ENCODE measurements at regions not wholly inside any gene's neighbourhood (a gene's known extent, or its start where the extent isn't known, plus 50 kb on each side); places are given as distances from the start of the nearest gene placed in this dataset.
A peak's percentile ranks its signal among the peaks of the same experiment; 100 is the strongest.
"Not testable (repeated sequence)": the region's sequence is repeated elsewhere in the genome, so short reads cannot be mapped to it uniquely, and the experiment has no call there.

DNA sequence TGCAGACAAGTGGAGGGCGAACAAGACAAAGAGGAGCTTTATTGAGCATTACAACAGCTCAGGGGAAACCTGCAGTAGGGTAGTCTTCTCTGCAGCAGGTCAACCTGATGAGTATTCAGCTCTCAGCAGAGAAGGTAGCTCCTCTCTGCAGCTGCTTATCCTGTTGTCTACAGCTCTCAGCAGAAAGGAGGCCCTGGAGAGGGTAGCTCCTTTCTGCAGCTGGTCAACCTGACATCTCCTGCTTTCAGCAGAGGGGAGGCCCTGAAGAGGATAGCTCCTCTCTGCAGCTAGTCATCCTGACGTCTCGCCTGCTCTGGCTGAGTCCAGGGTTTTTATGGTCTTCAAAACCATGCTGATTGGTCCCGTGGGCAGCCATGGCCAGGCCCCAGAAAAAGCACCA lies 113.6 kb downstream of the CD24 start:
- ChIA-PET POLR2A (no interaction called here), CTCF (interaction anchor here (1.1 kb wide), 1 partner anchor 16 kb away, joined by 4 read pairs; no protein-coding TSS in a partner anchor)
- DNase-seq = no peak
- ATAC-seq = no peak
- no peak overlapping the region for H3K27ac Mint-ChIP-seq
- no peak overlapping the region for H3K4me3 Mint-ChIP-seq
- peaks cover 7% of the 10 kb centered on the region for H3K27me3 Mint-ChIP-seq
- H3K4me1 Mint-ChIP-seq = no peaks in the 10 kb centered on the region
- no peaks in the 10 kb centered on the region for H3K36me3 Mint-ChIP-seq (ENCODE audit: low read depth)
- H3K9me3 Mint-ChIP-seq (ENCODE audit: low read depth) = peaks cover 6% of the 10 kb centered on the region
- intact Hi-C loops (cut with DNase I, micrococcal nuclease) = no loop called here

DNA sequence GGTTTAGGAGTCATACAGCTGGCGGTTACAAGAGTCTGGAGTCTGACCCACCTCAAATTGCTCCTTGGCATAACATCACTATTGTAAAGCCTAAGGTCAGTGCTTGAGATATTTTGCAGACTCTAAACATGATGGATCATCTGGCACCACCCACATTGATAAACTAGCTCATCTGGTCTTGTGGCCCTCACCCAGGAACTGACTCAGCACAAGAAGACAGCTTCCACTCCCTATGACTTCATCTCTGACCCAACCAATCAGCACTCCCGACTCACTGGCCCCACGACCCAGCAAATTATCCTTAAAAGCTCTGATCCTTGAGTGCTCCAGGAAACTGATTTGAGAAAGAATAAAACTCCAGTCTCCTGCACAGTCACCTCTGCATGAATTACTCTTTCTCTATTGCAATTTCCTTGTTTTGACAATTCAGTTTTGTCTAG lies 115.9 kb downstream of the CD24 start:
- no peaks in the 10 kb centered on the region for H3K36me3 Mint-ChIP-seq (ENCODE audit: low read depth)
- POLR2A ChIA-PET = no interaction called here
- CTCF ChIA-PET = no interaction called here
- peaks cover 6% of the 10 kb centered on the region for H3K9me3 Mint-ChIP-seq (ENCODE audit: low read depth)
- no peaks in the 10 kb centered on the region for H3K4me1 Mint-ChIP-seq
- ATAC-seq = no peak
- H3K27me3 Mint-ChIP-seq = peaks cover 10% of the 10 kb centered on the region
- intact Hi-C loops (cut with DNase I, micrococcal nuclease) = no loop called here
- H3K27ac Mint-ChIP-seq = no peak overlapping the region
- no peak overlapping the region for H3K4me3 Mint-ChIP-seq
- DNase-seq = no peak

GRCh38 chr6:106857771-106858652 lies 116.5 kb downstream of the CD24 start:
- POLR2A ChIA-PET = no interaction called here
- no peaks in the 10 kb centered on the region for H3K36me3 Mint-ChIP-seq (ENCODE audit: low read depth)
- no peak overlapping the region for H3K27ac Mint-ChIP-seq
- H3K27me3 Mint-ChIP-seq = peaks cover 10% of the 10 kb centered on the region
- CTCF ChIA-PET = interaction anchor here (0.8 kb wide), 1 partner anchor 21 kb away, joined by 3 read pairs; no protein-coding TSS in a partner anchor
- no peak overlapping the region for H3K4me3 Mint-ChIP-seq
- intact Hi-C loops (cut with DNase I, micrococcal nuclease) = no loop called here
- ATAC-seq (no peak), DNase-seq (no peak)
- H3K4me1 Mint-ChIP-seq = no peaks in the 10 kb centered on the region
- H3K9me3 Mint-ChIP-seq (ENCODE audit: low read depth) = peaks cover 6% of the 10 kb centered on the region

- H3K27ac Mint-ChIP-seq; DNase-seq; H3K4me1 Mint-ChIP-seq; H3K9me3 Mint-ChIP-seq (ENCODE audit: low read depth); ATAC-seq; H3K36me3 Mint-ChIP-seq (ENCODE audit: low read depth); intact Hi-C loops (cut with DNase I, micrococcal nuclease); H3K4me3 Mint-ChIP-seq; H3K27me3 Mint-ChIP-seq; POLR2A ChIA-PET: not testable (repeated sequence)
- CTCF ChIA-PET = interaction anchor here (0.8 kb wide), 1 partner anchor 20 kb away, joined by 3 read pairs; no protein-coding TSS in a partner anchor
Observed at GRCh38 chr6:106857310-106857709, 117.2 kb downstream of the CD24 start.

GRCh38 chr6:106856227-106856874 lies 118.2 kb downstream of the CD24 start:
- no peaks in the 10 kb centered on the region for H3K36me3 Mint-ChIP-seq (ENCODE audit: low read depth)
- no peak overlapping the region for H3K27ac Mint-ChIP-seq
- intact Hi-C loops (cut with DNase I, micrococcal nuclease) = no loop called here
- peaks cover 6% of the 10 kb centered on the region for H3K27me3 Mint-ChIP-seq
- ATAC-seq = no peak
- DNase-seq = no peak
- no peak overlapping the region for H3K4me3 Mint-ChIP-seq
- ChIA-PET CTCF (no interaction called here), POLR2A (no interaction called here)
- peaks cover 1% of the 10 kb centered on the region for H3K9me3 Mint-ChIP-seq (ENCODE audit: low read depth)
- no peaks in the 10 kb centered on the region for H3K4me1 Mint-ChIP-seq

GRCh38 chr6:106855117-106855516 lies 119.4 kb downstream of the CD24 start:
- no peak overlapping the region for H3K27ac Mint-ChIP-seq
- ATAC-seq (no peak), DNase-seq (no peak)
- H3K9me3 Mint-ChIP-seq (ENCODE audit: low read depth) = no peaks in the 10 kb centered on the region
- intact Hi-C loops (cut with DNase I, micrococcal nuclease) = no loop called here
- H3K4me1 Mint-ChIP-seq = no peaks in the 10 kb centered on the region
- ChIA-PET CTCF (no interaction called here), POLR2A (no interaction called here)
- no peaks in the 10 kb centered on the region for H3K36me3 Mint-ChIP-seq (ENCODE audit: low read depth)
- no peak overlapping the region for H3K4me3 Mint-ChIP-seq
- H3K27me3 Mint-ChIP-seq = peaks cover 7% of the 10 kb centered on the region

DNA sequence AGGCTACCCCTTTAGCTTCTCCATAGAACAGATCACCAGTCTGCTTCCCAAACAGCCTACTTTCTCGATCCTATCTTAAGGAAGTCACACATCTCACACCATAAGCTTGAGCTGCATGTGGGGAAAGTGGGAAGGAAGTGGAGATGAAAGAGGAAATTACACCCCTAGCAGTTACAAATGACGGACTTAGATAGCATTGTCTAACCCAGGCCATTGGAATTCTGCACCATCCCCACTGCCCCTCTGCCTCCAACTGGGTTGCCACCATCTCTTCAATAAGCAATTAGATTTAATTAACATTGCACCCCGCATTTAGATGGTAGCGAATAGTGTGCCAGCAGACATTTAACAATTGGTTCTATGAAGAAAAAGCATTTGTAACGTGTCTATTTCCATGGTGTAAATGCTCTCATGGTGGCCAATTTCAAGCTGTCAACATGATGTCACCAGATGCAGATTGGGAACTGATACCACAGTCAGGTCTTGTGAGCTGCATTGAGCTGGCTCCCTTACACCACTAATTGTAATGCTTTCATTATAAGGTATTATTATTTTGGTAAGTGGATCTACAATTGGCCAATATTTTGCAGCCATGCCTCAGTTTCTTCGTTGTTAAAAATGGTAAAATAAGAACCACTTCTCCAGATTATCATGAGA lies 124.7 kb downstream of the CD24 start:
- intact Hi-C loops (cut with DNase I, micrococcal nuclease) = no loop called here

GRCh38 chr6:106849120-106849519 lies 125.4 kb downstream of the CD24 start:
- CTCF ChIA-PET = interaction anchor here (0.7 to 1.0 kb wide), 3 partner anchors 29 to 70 kb away, joined by 3 read pairs; no protein-coding TSS in a partner anchor

More for the DNA sequence above, 124.7 kb downstream of the CD24 start:
- H3K9me3 Mint-ChIP-seq (ENCODE audit: low read depth) = no peaks in the 10 kb centered on the region
- H3K4me3 Mint-ChIP-seq = no peak overlapping the region
- no peak overlapping the region for H3K27ac Mint-ChIP-seq
- ChIA-PET POLR2A (no interaction called here), CTCF (interaction anchor here (1.0 kb wide), 1 partner anchor 30 kb away, joined by 3 read pairs; no protein-coding TSS in a partner anchor)
- H3K36me3 Mint-ChIP-seq (ENCODE audit: low read depth) = no peaks in the 10 kb centered on the region
- H3K27me3 Mint-ChIP-seq = peaks cover 4% of the 10 kb centered on the region
- H3K4me1 Mint-ChIP-seq = no peaks in the 10 kb centered on the region
- ATAC-seq (no peak), DNase-seq (no peak)

GRCh38 chr6:106847116-106847515 lies 127.4 kb downstream of the CD24 start:
- Mint-ChIP-seq H3K9me3 (ENCODE audit: low read depth) (no peaks in the 10 kb centered on the region), H3K4me3 (no peak overlapping the region), H3K27me3 (peaks cover 18% of the 10 kb centered on the region), H3K36me3 (ENCODE audit: low read depth) (no peaks in the 10 kb centered on the region), H3K4me1 (no peaks in the 10 kb centered on the region), H3K27ac (no peak overlapping the region)
- intact Hi-C loops (cut with DNase I, micrococcal nuclease) = no loop called here
- CTCF ChIA-PET = no interaction called here
- POLR2A ChIA-PET = no interaction called here
- ATAC-seq = no peak
- DNase-seq = no peak

More at GRCh38 chr6:106849120-106849519, 125.4 kb downstream of the CD24 start:
- Mint-ChIP-seq H3K36me3 (ENCODE audit: low read depth) (no peaks in the 10 kb centered on the region), H3K4me1 (no peaks in the 10 kb centered on the region), H3K27ac (no peak overlapping the region), H3K4me3 (no peak overlapping the region), H3K27me3 (peaks cover 4% of the 10 kb centered on the region), H3K9me3 (ENCODE audit: low read depth) (no peaks in the 10 kb centered on the region)
- intact Hi-C loops (cut with DNase I, micrococcal nuclease) = no loop called here
- DNase-seq = no peak
- no peak for ATAC-seq
- POLR2A ChIA-PET = no interaction called here

DNA sequence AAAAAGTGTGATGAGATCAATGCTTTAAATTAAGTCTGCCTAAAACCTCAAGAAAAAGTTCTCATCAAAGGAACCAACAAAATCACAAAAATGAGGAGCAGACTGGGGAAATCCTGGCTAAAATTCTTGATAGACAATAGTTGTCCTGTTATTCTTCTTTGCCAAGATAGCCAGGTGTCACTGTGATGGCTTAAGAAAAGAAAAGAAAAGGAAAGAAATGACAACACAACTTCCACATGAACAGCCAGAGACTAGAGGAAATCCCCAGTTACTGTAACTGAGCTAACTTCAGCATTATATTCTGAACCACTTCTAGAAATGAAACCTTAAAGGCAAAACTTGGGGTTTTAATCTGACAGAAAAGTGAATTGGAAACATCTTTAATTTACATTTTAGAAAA lies 129.6 kb downstream of the CD24 start:
- ChIA-PET CTCF (interaction anchor here (1.2 to 1.4 kb wide), 2 partner anchors 17 to 237 kb away, joined by 4 read pairs; no protein-coding TSS in a partner anchor), POLR2A (no interaction called here)
- ATAC-seq (peak; percentile 33), DNase-seq (no peak)
- H3K27ac Mint-ChIP-seq = no peak overlapping the region
- H3K4me1 Mint-ChIP-seq = no peaks in the 10 kb centered on the region
- no peak overlapping the region for H3K4me3 Mint-ChIP-seq
- H3K9me3 Mint-ChIP-seq (ENCODE audit: low read depth) = no peaks in the 10 kb centered on the region
- no peaks in the 10 kb centered on the region for H3K36me3 Mint-ChIP-seq (ENCODE audit: low read depth)
- intact Hi-C loops (cut with DNase I, micrococcal nuclease) = no loop called here
- H3K27me3 Mint-ChIP-seq = peaks cover 23% of the 10 kb centered on the region

- H3K4me1 Mint-ChIP-seq = no peaks in the 10 kb centered on the region
- no peak overlapping the region for H3K27ac Mint-ChIP-seq
- H3K36me3 Mint-ChIP-seq (ENCODE audit: low read depth) = no peaks in the 10 kb centered on the region
- ChIA-PET CTCF (no interaction called here), POLR2A (no interaction called here)
- no peaks in the 10 kb centered on the region for H3K9me3 Mint-ChIP-seq (ENCODE audit: low read depth)
- ATAC-seq = no peak
- H3K4me3 Mint-ChIP-seq = no peak overlapping the region
- DNase-seq = no peak
- intact Hi-C loops (cut with DNase I, micrococcal nuclease) = no loop called here
- H3K27me3 Mint-ChIP-seq = peaks cover 8% of the 10 kb centered on the region
Observed at GRCh38 chr6:106832766-106833510, 141.6 kb downstream of the CD24 start.

Data from activated CD4-positive, alpha-beta T cell treated with anti-CD3 and anti-CD28 coated beads for 36 hours (primary cell).